Peyer's patch (tissue), 4 donors: ENCODE measurements at regions not wholly inside any gene's neighbourhood (a gene's known extent, or its start where the extent isn't known, plus 50 kb on each side); places are given as distances from the start of the nearest gene placed in this dataset.

Experiments
- DNase-seq, 3 donors: peaks; one replicate each; pipeline ENCODE4 v3.0.0-alpha.2; 2017 to 2019
- H3K27ac ChIP-seq, 4 donors: fragments of 200-600 bp; sonication (generic); one replicate each; pipeline ENCODE4 v1.5.1; 2016 to 2019
- H3K27me3 ChIP-seq, 2 donors: fragments of 200-600 bp; sonication (generic); one replicate each; pipeline ENCODE4 v1.5.1; 2019
- H3K36me3 ChIP-seq, 3 donors: fragments of 200-600 bp; sonication (generic); one replicate each; pipeline ENCODE4 v1.5.1; 2016 to 2019
- H3K4me1 ChIP-seq, 4 donors: fragments of 200-600 bp; sonication (generic); one replicate each; pipeline ENCODE4 v1.5.1; 2016 to 2019
- H3K4me3 ChIP-seq, 4 donors: fragments of 200-600 bp; sonication (generic); 1 replicate in 3 of 4; 2 replicates in 1 of 4; pipeline ENCODE4 v1.5.1; 2016 to 2019; ENCODE audit warnings: mild to moderate bottlenecking in 1 of 4
- H3K9me3 ChIP-seq, 4 donors: fragments of 200-600 bp; sonication (generic); one replicate each; pipeline ENCODE4 v1.5.1; 2016 to 2019; ENCODE audit warnings: mild to moderate bottlenecking in 1 of 4
- POLR2A ChIP-seq, 2 donors: fragments of 450-650 bp; IDR thresholded peaks; one replicate each; pipeline ENCODE4 v1.5.1; 2017; ENCODE audit warnings: antibody characterized with exemption in 2 of 2, mild to moderate bottlenecking in 2 of 2, moderate library complexity in 2 of 2
- TF ChIP-seq, protein P1 (sequence below), 6 experiments: fragments of 450-650 bp in 4 of 6; fragments of 200-600 bp in 2 of 6; sonication (generic) in 1 of 6; IDR thresholded peaks; one replicate each; pipeline ENCODE4 v1.5.1; 2017 to 2019; ENCODE audit warnings: antibody characterized with exemption in 6 of 6, mild to moderate bottlenecking in 3 of 6, moderate library complexity in 1 of 6

- H3K4me3 ChIP-seq = no peak overlapping the region
- no peaks in the 10 kb centered on the region for H3K36me3 ChIP-seq
- no peak overlapping the region for H3K27ac ChIP-seq
- TF ChIP-seq, protein P1, sequence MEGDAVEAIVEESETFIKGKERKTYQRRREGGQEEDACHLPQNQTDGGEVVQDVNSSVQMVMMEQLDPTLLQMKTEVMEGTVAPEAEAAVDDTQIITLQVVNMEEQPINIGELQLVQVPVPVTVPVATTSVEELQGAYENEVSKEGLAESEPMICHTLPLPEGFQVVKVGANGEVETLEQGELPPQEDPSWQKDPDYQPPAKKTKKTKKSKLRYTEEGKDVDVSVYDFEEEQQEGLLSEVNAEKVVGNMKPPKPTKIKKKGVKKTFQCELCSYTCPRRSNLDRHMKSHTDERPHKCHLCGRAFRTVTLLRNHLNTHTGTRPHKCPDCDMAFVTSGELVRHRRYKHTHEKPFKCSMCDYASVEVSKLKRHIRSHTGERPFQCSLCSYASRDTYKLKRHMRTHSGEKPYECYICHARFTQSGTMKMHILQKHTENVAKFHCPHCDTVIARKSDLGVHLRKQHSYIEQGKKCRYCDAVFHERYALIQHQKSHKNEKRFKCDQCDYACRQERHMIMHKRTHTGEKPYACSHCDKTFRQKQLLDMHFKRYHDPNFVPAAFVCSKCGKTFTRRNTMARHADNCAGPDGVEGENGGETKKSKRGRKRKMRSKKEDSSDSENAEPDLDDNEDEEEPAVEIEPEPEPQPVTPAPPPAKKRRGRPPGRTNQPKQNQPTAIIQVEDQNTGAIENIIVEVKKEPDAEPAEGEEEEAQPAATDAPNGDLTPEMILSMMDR (IDR thresholded peaks at IDR 0.05) = no peak
- no peak for TF ChIP-seq POLR2A (IDR thresholded peaks at IDR 0.05)
- DNase-seq = no peak
- H3K9me3 ChIP-seq = no peaks in the 10 kb centered on the region
- H3K4me1 ChIP-seq = no peaks in the 10 kb centered on the region
- H3K27me3 ChIP-seq = no peaks in the 10 kb centered on the region
These were observed 910.4 kb downstream of the SORCS1 start for GRCh38 chr10:106254071-106254470.

DNA sequence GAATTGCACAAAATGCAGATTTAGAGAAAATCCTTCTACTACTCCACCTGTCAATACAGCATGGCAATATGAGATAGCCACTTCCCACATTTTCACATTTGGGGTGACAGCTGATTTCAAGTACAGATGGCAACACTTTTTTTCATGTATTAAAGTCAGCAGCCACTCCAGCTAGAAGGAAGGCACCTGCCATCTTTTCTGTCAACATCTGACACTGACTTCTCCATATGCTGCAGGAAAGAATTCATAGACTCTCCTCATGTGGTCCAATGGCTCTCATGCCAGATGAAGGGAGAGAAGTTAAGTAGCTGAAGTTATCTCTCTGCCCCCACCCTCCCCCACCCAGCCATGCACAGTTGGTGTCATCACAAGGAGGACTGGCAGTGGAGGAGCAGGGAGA is 912.0 kb downstream of the SORCS1 start:
- DNase-seq = no peak
- Histone ChIP-seq H3K4me1 (no peaks in the 10 kb centered on the region), H3K27ac (no peak overlapping the region), H3K27me3 (no peaks in the 10 kb centered on the region), H3K9me3 (no peaks in the 10 kb centered on the region), H3K36me3 (no peaks in the 10 kb centered on the region), H3K4me3 (no peak overlapping the region)
- no peak for TF ChIP-seq POLR2A (IDR thresholded peaks at IDR 0.05)
- TF ChIP-seq, protein P1 (IDR thresholded peaks at IDR 0.05) = no peak

DNA sequence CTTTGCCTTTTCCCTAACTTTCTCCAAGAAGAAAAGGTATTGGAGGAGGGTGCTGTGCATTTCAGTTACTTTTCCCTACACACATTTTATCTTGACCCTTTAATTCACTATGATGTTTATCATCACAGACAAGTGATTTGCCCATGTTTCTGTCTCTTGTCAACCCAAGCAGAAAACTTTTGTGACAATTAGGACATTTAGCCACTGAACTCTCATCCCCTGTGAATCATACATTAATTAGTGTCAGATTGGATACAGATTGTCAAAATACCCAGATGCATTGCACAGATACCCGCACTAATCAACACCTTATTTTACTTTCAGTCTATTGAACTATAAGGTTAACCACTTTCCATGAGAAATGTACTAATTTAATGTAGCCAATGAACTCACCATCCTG is 912.9 kb downstream of the SORCS1 start:
- TF ChIP-seq, protein P1 (IDR thresholded peaks at IDR 0.05) = no peak
- TF ChIP-seq POLR2A (IDR thresholded peaks at IDR 0.05) = no peak
- no peak overlapping the region for H3K27ac ChIP-seq
- H3K9me3 ChIP-seq = no peaks in the 10 kb centered on the region
- DNase-seq = no peak
- H3K27me3 ChIP-seq = no peaks in the 10 kb centered on the region
- no peaks in the 10 kb centered on the region for H3K36me3 ChIP-seq
- H3K4me1 ChIP-seq = no peaks in the 10 kb centered on the region
- no peak overlapping the region for H3K4me3 ChIP-seq

DNA sequence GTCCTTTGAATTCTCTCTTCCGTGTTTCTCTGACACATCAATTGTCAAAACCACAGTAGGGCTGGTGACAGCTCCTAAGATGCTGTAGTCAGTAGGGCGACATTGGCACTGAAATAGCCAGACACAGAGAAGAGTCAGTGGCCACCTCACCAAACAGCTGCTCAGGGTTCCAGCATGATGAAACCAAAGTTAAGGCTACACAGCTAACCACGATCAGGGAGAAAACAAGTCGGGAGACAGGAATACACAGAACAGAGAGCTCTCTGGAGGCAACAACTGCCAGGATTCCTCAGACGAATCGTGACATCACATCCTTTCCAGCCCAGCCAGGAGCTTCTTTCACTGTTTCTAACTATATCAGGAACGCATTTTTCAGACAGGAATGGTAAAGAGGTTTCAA is 922.2 kb downstream of the SORCS1 start:
- no peaks in the 10 kb centered on the region for H3K27me3 ChIP-seq
- no peaks in the 10 kb centered on the region for H3K4me1 ChIP-seq
- DNase-seq = no peak
- no peak overlapping the region for H3K27ac ChIP-seq
- TF ChIP-seq POLR2A (IDR thresholded peaks at IDR 0.05) = no peak
- TF ChIP-seq, protein P1 (IDR thresholded peaks at IDR 0.05) = no peak
- H3K9me3 ChIP-seq = no peaks in the 10 kb centered on the region
- H3K4me3 ChIP-seq = no peak overlapping the region
- no peaks in the 10 kb centered on the region for H3K36me3 ChIP-seq

DNA sequence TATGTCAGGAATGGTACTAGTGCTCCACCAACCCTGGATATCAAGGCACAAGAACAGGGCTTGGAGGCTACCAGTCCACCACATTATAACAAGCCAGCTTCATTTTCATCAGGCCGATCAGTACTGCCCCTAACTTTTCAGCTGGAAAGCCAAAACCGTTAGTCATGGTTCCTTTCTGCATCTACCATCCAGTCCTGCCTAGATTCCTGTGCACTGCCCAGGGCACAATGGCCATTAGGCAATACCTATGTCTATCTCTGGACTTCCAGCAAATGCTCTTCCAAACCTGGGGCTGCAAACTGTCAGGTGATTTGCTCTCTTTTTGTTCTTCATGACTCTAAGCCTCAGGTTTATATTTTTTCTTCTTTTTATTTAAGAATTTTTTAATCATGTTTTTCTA is 937.7 kb downstream of the SORCS1 start:
- H3K27me3 ChIP-seq = no peaks in the 10 kb centered on the region
- no peak overlapping the region for H3K4me3 ChIP-seq
- no peaks in the 10 kb centered on the region for H3K4me1 ChIP-seq
- no peak for DNase-seq
- H3K9me3 ChIP-seq = no peaks in the 10 kb centered on the region
- no peak overlapping the region for H3K27ac ChIP-seq
- no peaks in the 10 kb centered on the region for H3K36me3 ChIP-seq
- TF ChIP-seq POLR2A (IDR thresholded peaks at IDR 0.05) = no peak
- TF ChIP-seq, protein P1 (IDR thresholded peaks at IDR 0.05) = no peak

DNA sequence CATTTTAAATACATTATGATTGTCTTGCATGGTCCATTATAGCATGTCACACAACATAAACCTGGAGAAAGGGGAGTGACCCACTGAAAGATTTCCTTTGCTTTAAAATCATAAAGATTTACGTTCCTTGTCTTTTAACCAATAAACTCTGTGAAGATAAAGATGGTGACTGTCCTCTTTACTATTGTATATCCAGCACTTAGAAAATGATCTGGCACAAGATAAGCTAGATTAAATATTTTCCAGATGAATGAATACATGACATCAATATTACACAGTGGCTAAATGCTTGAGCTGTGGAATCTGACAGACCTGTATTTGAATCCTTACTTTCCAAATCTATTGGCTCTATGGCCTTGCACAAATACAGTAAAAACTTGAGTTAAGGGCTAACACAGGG is 938.4 kb downstream of the SORCS1 start:
- H3K9me3 ChIP-seq = no peaks in the 10 kb centered on the region
- no peaks in the 10 kb centered on the region for H3K27me3 ChIP-seq
- no peak overlapping the region for H3K27ac ChIP-seq
- no peak for DNase-seq
- TF ChIP-seq POLR2A (IDR thresholded peaks at IDR 0.05) = no peak
- TF ChIP-seq, protein P1 (IDR thresholded peaks at IDR 0.05) = no peak
- no peaks in the 10 kb centered on the region for H3K4me1 ChIP-seq
- no peak overlapping the region for H3K4me3 ChIP-seq
- no peaks in the 10 kb centered on the region for H3K36me3 ChIP-seq
